Skeletal muscle cell (primary cell): ENCODE measurements at regions not wholly inside any gene's neighbourhood (a gene's known extent, or its start where the extent isn't known, plus 50 kb on each side); places are given as distances from the start of the nearest gene placed in this dataset.
"Not testable (repeated sequence)": the region's sequence is repeated elsewhere in the genome, so short reads cannot be mapped to it uniquely, and the experiment has no call there.

Experiments
- DNase-seq: peaks from one replicate; pipeline ENCODE4 v3.0.0-alpha.2; 2010; ENCODE audit warnings: low read depth
- H3K4me3 ChIP-seq: 2 replicates; pipeline ENCODE4 v1.5.1; 2011; ENCODE audit warnings: low read depth, mild to moderate bottlenecking, control low read depth, low read length, moderate library complexity

- DNase-seq, H3K4me3 ChIP-seq: not testable (repeated sequence)
Measured at GRCh38 chr10:29861231-29861630, 198.2 kb downstream of the JCAD start.

GRCh38 chr10:29860166-29860565 lies 199.2 kb downstream of the JCAD start:
- DNase-seq = no peak
- no peak overlapping the region for H3K4me3 ChIP-seq

GRCh38 chr10:29859521-29860130 lies 199.8 kb downstream of the JCAD start:
- no peak overlapping the region for H3K4me3 ChIP-seq
- DNase-seq = no peak

- no peak overlapping the region for H3K4me3 ChIP-seq
- DNase-seq = no peak
Measured at GRCh38 chr10:29858702-29859267, 200.6 kb downstream of the JCAD start.

GRCh38 chr10:29857843-29858701 lies 201.3 kb downstream of the JCAD start:
- DNase-seq = no peak
- no peak overlapping the region for H3K4me3 ChIP-seq

GRCh38 chr10:29856295-29856694 lies 203.1 kb downstream of the JCAD start:
- H3K4me3 ChIP-seq = no peak overlapping the region

GRCh38 chr10:29853913-29854312 lies 205.5 kb downstream of the JCAD start:
- DNase-seq = no peak
- no peak overlapping the region for H3K4me3 ChIP-seq

More at GRCh38 chr10:29856295-29856694, 203.1 kb downstream of the JCAD start:
- DNase-seq = no peak

GRCh38 chr10:29851241-29851640 lies 208.1 kb downstream of the JCAD start:
- H3K4me3 ChIP-seq = no peak overlapping the region
- DNase-seq = no peak

- DNase-seq = no peak
Measured at GRCh38 chr10:29850371-29850770, 209.0 kb downstream of the JCAD start.

GRCh38 chr10:29849886-29850285 lies 209.5 kb downstream of the JCAD start:
- no peak overlapping the region for H3K4me3 ChIP-seq
- DNase-seq = no peak

More at GRCh38 chr10:29850371-29850770, 209.0 kb downstream of the JCAD start:
- H3K4me3 ChIP-seq = no peak overlapping the region

GRCh38 chr10:29849126-29849833 lies 210.1 kb downstream of the JCAD start:
- DNase-seq = peak; percentile 58
- peak overlapping the region; percentile 28 for H3K4me3 ChIP-seq

GRCh38 chr10:29846881-29847280 lies 212.1 kb upstream of the SVIL start:
- H3K4me3 ChIP-seq = no peak overlapping the region
- no peak for DNase-seq

GRCh38 chr10:29845166-29845565 lies 210.4 kb upstream of the SVIL start:
- H3K4me3 ChIP-seq = no peak overlapping the region
- DNase-seq = no peak

GRCh38 chr10:29843143-29843542 lies 208.4 kb upstream of the SVIL start:
- no peak for DNase-seq
- H3K4me3 ChIP-seq = no peak overlapping the region

- peak; percentile 65 for DNase-seq
- no peak overlapping the region for H3K4me3 ChIP-seq
Measured at GRCh38 chr10:29841724-29842649, 207.2 kb upstream of the SVIL start.

- no peak for DNase-seq
- H3K4me3 ChIP-seq = no peak overlapping the region
Measured at GRCh38 chr10:29840516-29841276, 205.9 kb upstream of the SVIL start.

GRCh38 chr10:29839826-29840515 lies 205.2 kb upstream of the SVIL start:
- DNase-seq = no peak

GRCh38 chr10:29838539-29838938 lies 203.8 kb upstream of the SVIL start:
- no peak for DNase-seq
- H3K4me3 ChIP-seq = no peak overlapping the region

More at GRCh38 chr10:29839826-29840515, 205.2 kb upstream of the SVIL start:
- no peak overlapping the region for H3K4me3 ChIP-seq
